Small intestine (tissue), 7 donors: ENCODE measurements at regions not wholly inside any gene's neighbourhood (a gene's known extent, or its start where the extent isn't known, plus 50 kb on each side); places are given as distances from the start of the nearest gene placed in this dataset.
A peak's percentile ranks its signal among the peaks of the same experiment; 100 is the strongest.
"Not testable (repeated sequence)": the region's sequence is repeated elsewhere in the genome, so short reads cannot be mapped to it uniquely, and the experiment has no call there.

Experiments used
- DNase-seq, 2 donors: peaks; one replicate each; pipeline versions ENCODE4 v3.0.0 to v3.0.0-alpha.2; 2013
- FAIRE-seq: peaks from 2 replicates; lab custom pipeline; 2012; peaks lifted over from hg19 to GRCh38; lab: Jason Lieb, UNC
- H3K27ac ChIP-seq, 3 donors: one replicate each; pipeline ENCODE4 v1.5.1; 2013; ENCODE audit warnings: low read length in 2 of 3, mild to moderate bottlenecking in 2 of 3, control low read depth in 1 of 3, inconsistent platforms in 1 of 3, low read depth in 1 of 3, moderate library complexity in 1 of 3
- H3K27me3 ChIP-seq, 3 donors: one replicate each; pipeline ENCODE4 v1.6.1; 2013; ENCODE audit warnings: low read length in 3 of 3, inconsistent platforms in 1 of 3; ENCODE audit not compliant: control insufficient read depth in 3 of 3, insufficient read depth in 3 of 3
- H3K36me3 ChIP-seq, 3 donors: one replicate each; pipeline ENCODE4 v1.6.1; 2013; ENCODE audit warnings: low read length in 3 of 3, inconsistent platforms in 1 of 3, low read depth in 1 of 3, mild to moderate bottlenecking in 1 of 3, moderate library complexity in 1 of 3; ENCODE audit not compliant: control insufficient read depth in 3 of 3, insufficient read depth in 2 of 3
- H3K4me1 ChIP-seq, 3 donors: one replicate each; pipeline ENCODE4 v1.6.1; 2013; ENCODE audit warnings: low read length in 2 of 3, inconsistent platforms in 1 of 3, low read depth in 1 of 3, mild to moderate bottlenecking in 1 of 3, moderate library complexity in 1 of 3; ENCODE audit not compliant: control insufficient read depth in 3 of 3, insufficient read depth in 2 of 3
- H3K4me3 ChIP-seq, 3 donors: one replicate each; pipeline ENCODE4 v1.5.1; 2013; ENCODE audit warnings: low read length in 3 of 3, control low read depth in 1 of 3, inconsistent platforms in 1 of 3, low read depth in 1 of 3, mild to moderate bottlenecking in 1 of 3, moderate library complexity in 1 of 3
- H3K9me3 ChIP-seq, 2 donors: one replicate each; pipeline ENCODE4 v1.6.1; 2013; ENCODE audit warnings: low read depth in 1 of 2, low read length in 1 of 2; ENCODE audit not compliant: control insufficient read depth in 2 of 2, insufficient read depth in 1 of 2
- WGBS, 3 donors: extraction: QIAGEN DNeasy Blood & Tissue Kit; methylation state at CpG; one replicate each; pipeline ENCODE4 v1.1.7; 2013; 5-methylcytosine and 5-hydroxymethylcytosine counted together
- donor health status: healthy with polysubstance abuse.
- donor health status: control.
- donor health status: control.
- donor health status: Bipolar disorder and iron deficiency.
- donor health status: healthy.

GRCh38 chr4:132195176-132195575 lies 953.9 kb upstream of the PCDH10 start:
- Histone ChIP-seq H3K36me3 (no peaks in the 10 kb centered on the region), H3K9me3 (no peaks in the 10 kb centered on the region), H3K4me3 (no peak overlapping the region), H3K4me1 (no peaks in the 10 kb centered on the region), H3K27me3 (no peaks in the 10 kb centered on the region), H3K27ac (no peak overlapping the region)
- no peak for FAIRE-seq
- WGBS, 3 donors, result 79 to 84% (median 83%) methylated on average over 3 of the region's 3 CpGs
- no peak for DNase-seq

GRCh38 chr4:132203618-132204017 lies 945.5 kb upstream of the PCDH10 start:
- DNase-seq (no peak), FAIRE-seq (no peak)
- 57 to 77% (median 67%) methylated on average over 2 of the region's 2 CpGs for WGBS, 3 donors
- H3K4me3 ChIP-seq, result no peak overlapping the region
- no peaks in the 10 kb centered on the region for H3K4me1 ChIP-seq
- no peaks in the 10 kb centered on the region for H3K36me3 ChIP-seq
- H3K27ac ChIP-seq, result no peak overlapping the region
- H3K27me3 ChIP-seq, result no peaks in the 10 kb centered on the region
- H3K9me3 ChIP-seq, result no peaks in the 10 kb centered on the region

- Histone ChIP-seq H3K9me3 (no peaks in the 10 kb centered on the region), H3K4me3 (no peak overlapping the region), H3K27ac (no peak overlapping the region), H3K27me3 (no peaks in the 10 kb centered on the region), H3K36me3 (no peaks in the 10 kb centered on the region), H3K4me1 (no peaks in the 10 kb centered on the region)
- 85 to 89% (median 89%) methylated on average over 2 of the region's 2 CpGs for WGBS, 3 donors
- FAIRE-seq (no peak), DNase-seq (no peak)
Observed at GRCh38 chr4:132214519-132214918, 934.6 kb upstream of the PCDH10 start.

GRCh38 chr4:132218406-132218805 lies 930.7 kb upstream of the PCDH10 start:
- Histone ChIP-seq H3K4me3 (no peak overlapping the region), H3K9me3 (no peaks in the 10 kb centered on the region), H3K27me3 (no peaks in the 10 kb centered on the region), H3K27ac (no peak overlapping the region), H3K4me1 (no peaks in the 10 kb centered on the region), H3K36me3 (no peaks in the 10 kb centered on the region)
- DNase-seq (no peak), FAIRE-seq (no peak)
- whole genome bisulfite sequencing, 3 donors, result 86 to 89% (median 88%) methylated on average over 1 of the region's 1 CpG

- WGBS, 3 donors, result 77 to 79% (median 77%) methylated on average over 9 of the region's 9 CpGs
- no peak for DNase-seq
Observed at GRCh38 chr4:132227151-132227856, 921.8 kb upstream of the PCDH10 start.

GRCh38 chr4:132227857-132228165 lies 921.3 kb upstream of the PCDH10 start:
- 69 to 87% (median 77%) methylated on average over 11 of the region's 11 CpGs for WGBS, 3 donors
- peak in 1 of 2 donors; percentile 11 for DNase-seq
- not testable (repeated sequence) for FAIRE-seq, H3K27me3 ChIP-seq, H3K4me1 ChIP-seq, H3K27ac ChIP-seq, H3K4me3 ChIP-seq, H3K36me3 ChIP-seq
- peaks cover 0 to 22% of the 10 kb centered on the region in 2 donors for H3K9me3 ChIP-seq

More at GRCh38 chr4:132227151-132227856, 921.8 kb upstream of the PCDH10 start:
- Histone ChIP-seq H3K27ac (no peak overlapping the region), H3K4me3 (no peak overlapping the region), H3K9me3 (peaks cover 0 to 22% of the 10 kb centered on the region in 2 donors), H3K4me1 (no peaks in the 10 kb centered on the region), H3K36me3 (no peaks in the 10 kb centered on the region), H3K27me3 (no peaks in the 10 kb centered on the region)
- no peak for FAIRE-seq

- Histone ChIP-seq H3K27ac (no peak overlapping the region), H3K36me3 (no peaks in the 10 kb centered on the region), H3K4me3 (no peak overlapping the region), H3K27me3 (no peaks in the 10 kb centered on the region), H3K4me1 (no peaks in the 10 kb centered on the region), H3K9me3 (peaks cover 0 to 22% of the 10 kb centered on the region in 2 donors)
- FAIRE-seq (no peak), DNase-seq (no peak)
Observed at GRCh38 chr4:132228676-132229075, 920.4 kb upstream of the PCDH10 start.

GRCh38 chr4:132230025-132230424 lies 919.1 kb upstream of the PCDH10 start:
- FAIRE-seq, result no peak
- WGBS, 3 donors, result 71 to 76% (median 73%) methylated on average over 6 of the region's 6 CpGs

GRCh38 chr4:132238697-132239096 lies 910.4 kb upstream of the PCDH10 start:
- peak; percentile 37 to 44 for DNase-seq
- Histone ChIP-seq H3K27ac (no peak overlapping the region), H3K9me3 (no peaks in the 10 kb centered on the region), H3K4me1 (peaks cover 0 to 2% (median 0%) of the 10 kb centered on the region in 3 donors), H3K27me3 (no peaks in the 10 kb centered on the region), H3K4me3 (no peak overlapping the region), H3K36me3 (no peaks in the 10 kb centered on the region)
- WGBS, 3 donors, result 21 to 63% (median 24%) methylated on average over 1 of the region's 1 CpG
- no peak for FAIRE-seq

More at GRCh38 chr4:132230025-132230424, 919.1 kb upstream of the PCDH10 start:
- H3K27me3 ChIP-seq, result no peaks in the 10 kb centered on the region
- H3K27ac ChIP-seq, result no peak overlapping the region
- H3K4me1 ChIP-seq, result no peaks in the 10 kb centered on the region
- peaks cover 0 to 22% of the 10 kb centered on the region in 2 donors for H3K9me3 ChIP-seq
- DNase-seq, result no peak
- H3K4me3 ChIP-seq, result no peak overlapping the region
- H3K36me3 ChIP-seq, result no peaks in the 10 kb centered on the region
